SK-N-SH (cell line): ENCODE measurements at regions not wholly inside any gene's neighbourhood (a gene's known extent, or its start where the extent isn't known, plus 50 kb on each side); places are given as distances from the start of the nearest gene placed in this dataset.

ENCODE experiments used
- CHD2 ChIP-seq: fragments of 150-350 bp; IDR thresholded peaks from 2 replicates; pipeline ENCODE4 v1.6.1; 2018; ENCODE audit warnings: low read length; ENCODE audit not compliant: partially characterized antibody
- TAF1 ChIP-seq: IDR thresholded peaks from 2 replicates; pipeline ENCODE4 v1.6.1; 2012; ENCODE audit warnings: low read depth, mild to moderate bottlenecking, low read length, moderate library complexity, borderline replicate concordance
- TEAD4 ChIP-seq: IDR thresholded peaks from 2 replicates; pipeline ENCODE4 v1.4.0; 2012; ENCODE audit warnings: mild to moderate bottlenecking, borderline replicate concordance; ENCODE audit not compliant: insufficient read depth
- YY1 ChIP-seq: IDR thresholded peaks from 2 replicates; pipeline ENCODE4 v1.4.0; 2012; ENCODE audit warnings: low read depth, mild to moderate bottlenecking
- TF ChIP-seq, protein P1 (sequence below): fragments of 200-600 bp; sonication (generic); IDR thresholded peaks from 2 replicates; pipeline ENCODE4 v1.6.1; 2017; ENCODE audit warnings: antibody characterized with exemption, mild to moderate bottlenecking, moderate library complexity

DNA sequence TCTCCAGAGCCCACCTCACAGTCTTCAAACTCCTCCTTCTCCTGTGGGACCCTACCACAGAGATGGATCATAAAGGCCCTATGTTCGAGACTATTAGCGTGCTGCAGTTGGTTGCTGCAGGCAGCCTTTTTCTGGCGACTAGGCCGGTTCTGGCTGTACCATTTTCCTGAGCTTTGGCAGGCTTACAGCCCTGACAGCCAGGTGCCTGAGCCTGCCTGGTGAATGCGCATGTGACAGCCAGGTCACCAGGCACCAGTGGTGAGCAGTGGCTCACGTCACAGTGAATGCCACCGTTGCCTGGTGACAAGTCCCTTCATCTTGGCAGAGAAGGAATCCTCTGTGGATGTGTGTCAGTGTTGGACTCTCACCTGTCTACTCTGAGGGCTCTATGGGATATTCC, 978.8 kb downstream of the KCNJ18 start:
- TF ChIP-seq, protein P1, sequence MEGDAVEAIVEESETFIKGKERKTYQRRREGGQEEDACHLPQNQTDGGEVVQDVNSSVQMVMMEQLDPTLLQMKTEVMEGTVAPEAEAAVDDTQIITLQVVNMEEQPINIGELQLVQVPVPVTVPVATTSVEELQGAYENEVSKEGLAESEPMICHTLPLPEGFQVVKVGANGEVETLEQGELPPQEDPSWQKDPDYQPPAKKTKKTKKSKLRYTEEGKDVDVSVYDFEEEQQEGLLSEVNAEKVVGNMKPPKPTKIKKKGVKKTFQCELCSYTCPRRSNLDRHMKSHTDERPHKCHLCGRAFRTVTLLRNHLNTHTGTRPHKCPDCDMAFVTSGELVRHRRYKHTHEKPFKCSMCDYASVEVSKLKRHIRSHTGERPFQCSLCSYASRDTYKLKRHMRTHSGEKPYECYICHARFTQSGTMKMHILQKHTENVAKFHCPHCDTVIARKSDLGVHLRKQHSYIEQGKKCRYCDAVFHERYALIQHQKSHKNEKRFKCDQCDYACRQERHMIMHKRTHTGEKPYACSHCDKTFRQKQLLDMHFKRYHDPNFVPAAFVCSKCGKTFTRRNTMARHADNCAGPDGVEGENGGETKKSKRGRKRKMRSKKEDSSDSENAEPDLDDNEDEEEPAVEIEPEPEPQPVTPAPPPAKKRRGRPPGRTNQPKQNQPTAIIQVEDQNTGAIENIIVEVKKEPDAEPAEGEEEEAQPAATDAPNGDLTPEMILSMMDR: no peak
- TF ChIP-seq TEAD4: no peak
- TF ChIP-seq CHD2: no peak
- TF ChIP-seq YY1: no peak
- TF ChIP-seq TAF1: no peak
